Posterior cingulate gyrus (tissue), 11 donors: ENCODE measurements at regions not wholly inside any gene's neighbourhood (a gene's known extent, or its start where the extent isn't known, plus 50 kb on each side); places are given as distances from the start of the nearest gene placed in this dataset.
"Not testable (repeated sequence)": the region's sequence is repeated elsewhere in the genome, so short reads cannot be mapped to it uniquely, and the experiment has no call there.

Source experiments
- DNase-seq, 10 donors: peaks; one replicate each; pipeline versions ENCODE4 v3.0.0 to v3.0.0-alpha.2; 2020 to 2021; ENCODE audit warnings: mixed read lengths in 3 of 10
- intact Hi-C: fragments of 100-400 bp; cut with DNase I; formaldehyde crosslinking; loops from one replicate; pipeline ENCODE4 v1.15.1; 2023

- no peak for DNase-seq
- intact Hi-C loops, result no loop called here
Observed at GRCh38 chr15:69699096-69699495, 246.5 kb downstream of the RPLP1 start.

GRCh38 chr15:69700380-69700779 lies 247.8 kb downstream of the RPLP1 start:
- intact Hi-C loops, result no loop called here
- no peak for DNase-seq

- intact Hi-C loops, result no loop called here
Observed at GRCh38 chr15:69701198-69701597, 248.6 kb downstream of the RPLP1 start.

GRCh38 chr15:69703532-69704187 lies 251.0 kb downstream of the RPLP1 start:
- intact Hi-C loops, result no loop called here

More at GRCh38 chr15:69701198-69701597, 248.6 kb downstream of the RPLP1 start:
- DNase-seq, result no peak

GRCh38 chr15:69704229-69704628 lies 251.6 kb downstream of the RPLP1 start:
- intact Hi-C loops, result no loop called here
- DNase-seq, result no peak

More at GRCh38 chr15:69703532-69704187, 251.0 kb downstream of the RPLP1 start:
- DNase-seq, result peak in 2 of 10 donors; percentile 17 to 83

- intact Hi-C loops, result no loop called here
- DNase-seq, result no peak
Observed at GRCh38 chr15:69704700-69705099, 252.1 kb downstream of the RPLP1 start.

GRCh38 chr15:69706353-69707097 lies 253.9 kb downstream of the RPLP1 start:
- intact Hi-C loops, result no loop called here
- DNase-seq, result no peak

GRCh38 chr15:69707241-69707640 lies 254.6 kb downstream of the RPLP1 start:
- DNase-seq, result not testable (repeated sequence)

GRCh38 chr15:69708436-69709122 lies 256.0 kb downstream of the RPLP1 start:
- intact Hi-C loops, DNase-seq: not testable (repeated sequence)

More at GRCh38 chr15:69707241-69707640, 254.6 kb downstream of the RPLP1 start:
- intact Hi-C loops, result not testable (repeated sequence)

- intact Hi-C loops, result no loop called here
- DNase-seq, result no peak
Observed at GRCh38 chr15:69712991-69713390, 260.4 kb downstream of the RPLP1 start.

- no peak for DNase-seq
- intact Hi-C loops, result no loop called here
Observed at GRCh38 chr15:69713726-69714559, 261.3 kb downstream of the RPLP1 start.

- DNase-seq, result no peak
- intact Hi-C loops, result no loop called here
Observed at GRCh38 chr15:69715210-69715609, 262.6 kb downstream of the RPLP1 start.

- intact Hi-C loops, result no loop called here
- DNase-seq, result no peak
Observed at GRCh38 chr15:69718436-69718835, 265.8 kb downstream of the RPLP1 start.

GRCh38 chr15:69718916-69719315 lies 266.3 kb downstream of the RPLP1 start:
- DNase-seq, result peak in 5 of 10 donors; percentile 27 to 88 (median 41)
- intact Hi-C loops, result no loop called here

- DNase-seq, result no peak
Observed at GRCh38 chr15:69719527-69720240, 267.1 kb downstream of the RPLP1 start.

GRCh38 chr15:69720536-69720935 lies 267.9 kb downstream of the RPLP1 start:
- intact Hi-C loops, result loop anchor here (10.0 kb wide), 1 partner anchor 744 kb away; no protein-coding TSS in a partner anchor

More at GRCh38 chr15:69719527-69720240, 267.1 kb downstream of the RPLP1 start:
- intact Hi-C loops, result loop anchor here (10.0 kb wide), 1 partner anchor 745 kb away; no protein-coding TSS in a partner anchor

GRCh38 chr15:69722924-69723323 lies 270.3 kb downstream of the RPLP1 start:
- no peak for DNase-seq
- intact Hi-C loops, result loop anchor here (10.0 kb wide), 1 partner anchor 742 kb away; no protein-coding TSS in a partner anchor

More at GRCh38 chr15:69720536-69720935, 267.9 kb downstream of the RPLP1 start:
- no peak for DNase-seq

GRCh38 chr15:69723404-69724096 lies 270.9 kb downstream of the RPLP1 start:
- intact Hi-C loops, result loop anchor here (10.0 kb wide), 1 partner anchor 741 kb away; no protein-coding TSS in a partner anchor
- DNase-seq, result peak in 2 of 10 donors; percentile 13 to 76

- DNase-seq, result no peak
- intact Hi-C loops, result loop anchor here (10.0 kb wide), 1 partner anchor 740 kb away; no protein-coding TSS in a partner anchor
Observed at GRCh38 chr15:69724333-69724732, 271.7 kb downstream of the RPLP1 start.
